ENCODE measurements at regions not wholly inside any gene's neighbourhood (a gene's known extent, or its start where the extent isn't known, plus 50 kb on each side); places are given as distances from the start of the nearest gene placed in this dataset.

GRCh38 chrX:39873117-39873516 is 224.6 kb downstream of the BCOR start:
- peak; percentile 32 for ATAC-seq

DNA sequence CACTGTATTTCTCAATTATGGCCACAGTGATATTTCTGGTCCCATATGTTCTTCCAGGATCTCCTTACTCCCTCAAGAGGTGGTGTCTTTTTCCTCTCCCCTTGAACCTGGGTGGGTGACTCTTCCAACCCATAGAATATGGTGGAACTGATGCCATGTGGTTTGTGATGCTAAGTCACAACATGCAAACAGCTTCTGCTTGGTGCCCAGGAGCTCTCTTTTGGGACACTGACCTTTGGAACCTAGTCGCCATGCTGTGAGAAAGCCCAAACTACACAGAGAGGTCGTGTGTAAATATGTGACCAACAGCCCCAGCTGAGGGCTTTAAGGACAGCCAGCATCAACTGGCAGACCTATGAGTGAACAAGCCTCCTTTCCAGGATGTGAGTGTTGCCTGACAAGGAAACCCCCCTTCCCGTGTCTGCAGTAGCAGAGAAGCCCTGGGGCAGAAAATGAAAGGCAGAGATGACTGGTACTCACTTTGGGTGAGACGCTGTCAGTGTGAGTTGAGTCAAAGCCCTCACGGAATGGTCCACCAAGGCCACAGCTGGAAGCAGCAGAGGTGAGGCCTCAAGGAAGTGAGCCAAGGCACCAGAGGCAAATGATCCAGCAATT is 223.4 kb downstream of the BCOR start:
- no peak for ATAC-seq

- ATAC-seq: peak; percentile 45
These were observed 221.7 kb downstream of the BCOR start for GRCh38 chrX:39875834-39876628.

DNA sequence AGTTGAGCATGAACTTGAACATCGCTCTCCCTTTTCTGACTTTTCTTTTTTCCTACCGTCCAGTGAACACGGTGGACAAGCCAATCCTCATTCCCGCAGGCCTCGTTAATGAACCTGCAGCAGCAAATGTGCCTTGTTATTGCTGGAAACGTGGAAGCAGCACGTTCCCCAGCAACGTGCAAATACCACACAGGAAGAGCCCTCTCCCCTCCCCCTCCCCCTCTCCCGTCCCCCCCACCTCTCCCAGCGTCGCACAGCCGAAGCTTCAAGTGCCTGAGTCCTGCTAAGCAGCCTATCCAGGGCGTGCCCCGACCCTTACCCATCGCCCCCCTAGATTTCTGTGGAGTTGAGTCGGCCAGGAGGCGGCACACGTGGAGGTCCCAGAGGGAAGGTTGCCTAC is 219.9 kb downstream of the BCOR start:
- no peak for ATAC-seq

GRCh38 chrX:39883666-39884065 is 214.1 kb downstream of the BCOR start:
- ATAC-seq: no peak

DNA sequence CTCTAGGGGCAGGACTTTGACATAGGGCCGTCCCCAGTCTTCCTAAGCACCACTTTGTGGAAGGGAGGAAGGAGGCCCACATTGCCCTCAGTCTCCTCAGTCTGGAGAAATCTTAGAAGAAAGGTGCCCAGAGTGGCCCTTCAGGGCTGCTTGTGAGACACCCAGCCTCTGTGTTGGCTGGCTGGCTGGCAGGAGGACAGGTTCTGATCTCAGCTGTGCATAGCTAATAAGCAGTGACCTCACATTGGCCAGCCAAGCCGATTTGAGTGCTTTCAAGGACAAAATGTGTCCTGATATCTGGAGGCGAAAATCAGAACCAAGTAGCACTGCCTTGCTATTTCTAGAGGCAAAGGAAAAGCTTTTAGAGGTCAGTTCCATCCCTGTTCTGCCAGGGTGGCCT is 211.5 kb downstream of the BCOR start:
- ATAC-seq: no peak

GRCh38 chrX:39888730-39889129 is 209.0 kb downstream of the BCOR start:
- ATAC-seq: no peak

GRCh38 chrX:39889704-39890103 is 208.1 kb downstream of the BCOR start:
- ATAC-seq: no peak

DNA sequence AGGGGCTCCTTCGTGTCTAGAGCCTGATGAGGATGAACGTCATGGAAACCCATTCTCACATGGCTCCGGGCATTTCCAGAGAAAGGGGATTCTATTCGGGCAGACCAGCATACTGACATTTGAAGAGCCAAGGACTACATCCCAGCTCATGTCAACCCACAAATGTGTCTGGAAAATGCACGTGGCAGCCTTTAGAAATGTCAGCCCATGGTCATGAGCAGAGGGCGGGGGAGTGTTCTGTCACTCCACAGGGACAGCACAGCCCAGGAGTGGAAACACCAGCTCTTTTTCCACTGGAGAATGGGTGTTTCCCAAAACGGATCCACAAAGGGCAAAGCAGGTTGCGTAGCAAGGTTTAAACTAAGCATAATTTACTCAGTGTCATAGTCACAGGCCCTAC is 207.0 kb downstream of the BCOR start:
- no peak for ATAC-seq

GRCh38 chrX:39891781-39892180 is 206.0 kb downstream of the BCOR start:
- ATAC-seq: peak; percentile 81

DNA sequence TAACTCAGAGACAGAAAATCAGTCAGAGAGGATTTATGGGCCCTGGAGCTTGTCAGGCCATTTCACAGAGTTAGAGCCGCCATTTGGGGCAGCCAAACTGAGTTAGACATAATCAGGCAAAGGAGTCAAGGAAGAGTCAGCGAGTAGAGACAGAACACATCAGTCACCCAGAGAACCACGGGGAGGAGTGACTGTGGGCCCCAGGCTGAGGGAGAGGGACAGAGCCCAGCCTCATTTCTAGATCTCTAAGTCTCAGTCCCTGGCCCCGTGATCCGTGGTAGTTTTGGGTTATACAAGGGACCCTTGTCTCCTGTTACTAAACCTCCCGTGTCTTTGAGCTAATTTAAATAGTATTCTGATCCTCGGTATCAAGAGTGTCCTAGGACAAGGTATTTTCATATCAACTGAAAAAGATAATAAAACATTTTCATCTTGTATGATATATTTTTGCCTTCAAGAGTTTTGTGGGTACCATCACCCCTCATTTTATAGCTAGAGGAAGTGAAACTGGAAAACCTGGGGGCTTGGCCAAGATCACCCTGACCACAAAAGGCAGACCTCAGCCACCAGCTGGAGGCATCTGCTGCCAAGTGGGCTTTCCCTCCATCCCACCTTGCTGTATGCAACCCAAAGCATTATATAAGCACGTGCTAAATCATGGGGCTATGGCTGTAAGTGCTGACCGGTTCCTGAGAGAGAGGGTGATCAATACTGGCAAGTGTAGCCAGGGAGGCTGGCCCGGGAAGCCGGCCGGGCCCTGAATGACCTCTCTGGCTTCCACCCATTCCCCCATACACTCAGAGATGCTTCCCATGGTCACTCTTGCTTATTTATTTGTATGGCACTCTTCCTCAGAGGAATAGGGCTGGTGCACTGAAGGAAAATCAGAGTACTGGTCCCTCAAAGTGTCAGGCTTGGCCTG is 204.1 kb downstream of the BCOR start:
- no peak for ATAC-seq

- ATAC-seq: no peak
These were observed 203.1 kb downstream of the BCOR start for GRCh38 chrX:39894683-39895082.

DNA sequence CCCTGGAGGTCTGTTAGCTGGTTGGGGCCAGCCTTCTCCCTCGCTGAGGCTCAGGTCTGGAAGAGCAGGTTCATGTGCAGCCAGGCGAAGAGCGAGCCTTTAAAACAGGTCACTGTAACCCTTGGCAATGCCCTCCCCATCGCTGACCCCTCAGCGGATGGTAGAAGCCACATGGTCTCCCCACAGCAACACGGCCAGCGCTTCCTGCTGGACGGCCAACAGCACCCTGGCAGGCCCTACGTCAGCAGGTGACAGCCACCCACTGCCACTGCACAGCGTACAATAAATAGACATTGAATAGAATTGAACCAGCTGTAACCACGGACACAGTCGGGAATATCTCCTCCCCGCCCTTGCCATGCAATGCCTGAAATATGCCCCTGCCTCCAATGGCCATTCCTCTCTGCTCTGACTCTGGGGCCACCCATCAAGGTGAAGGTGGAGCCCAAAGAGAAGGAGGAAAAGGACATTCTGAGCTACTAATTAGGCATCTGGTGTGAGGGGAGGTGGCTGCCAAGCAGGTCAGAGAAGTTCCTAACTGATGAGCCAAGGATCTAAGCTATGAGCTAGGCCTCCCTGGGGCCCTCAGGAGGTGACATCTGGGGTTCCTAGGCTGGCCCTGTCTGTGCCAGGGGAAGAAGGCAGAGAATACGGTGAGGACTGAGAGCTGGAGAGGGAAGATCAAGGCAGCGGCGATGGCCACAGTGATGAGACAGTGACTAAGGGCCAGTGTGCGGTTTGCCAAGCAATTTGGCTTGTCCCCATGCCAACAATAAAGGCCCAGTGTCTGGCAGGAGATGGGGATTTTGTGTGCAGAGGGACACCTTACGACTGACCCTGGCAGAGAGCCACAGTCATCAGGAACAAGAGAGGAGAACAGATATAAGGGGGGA is 202.3 kb downstream of the BCOR start:
- ATAC-seq: peak; percentile 63

- no peak for ATAC-seq
These were observed 200.6 kb downstream of the BCOR start for GRCh38 chrX:39896951-39897740.

DNA sequence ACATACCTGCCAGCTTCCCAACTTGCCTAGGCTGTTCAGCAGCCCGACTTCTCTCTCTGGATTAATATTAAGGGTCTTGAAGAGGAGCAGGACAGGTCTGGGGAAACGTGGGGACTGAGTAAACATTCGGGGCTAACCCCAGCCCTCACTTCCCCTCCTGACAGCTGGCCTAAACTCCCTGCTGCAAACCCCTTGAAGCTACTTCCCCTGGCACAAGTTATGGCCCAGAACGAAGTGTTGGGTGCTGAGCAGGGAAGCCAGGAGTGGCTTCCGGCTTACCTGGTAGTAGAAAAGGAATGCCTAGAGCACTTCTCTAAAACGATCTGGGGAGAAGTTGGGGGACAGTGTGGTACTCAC is 200.0 kb downstream of the BCOR start:
- ATAC-seq: no peak

DNA sequence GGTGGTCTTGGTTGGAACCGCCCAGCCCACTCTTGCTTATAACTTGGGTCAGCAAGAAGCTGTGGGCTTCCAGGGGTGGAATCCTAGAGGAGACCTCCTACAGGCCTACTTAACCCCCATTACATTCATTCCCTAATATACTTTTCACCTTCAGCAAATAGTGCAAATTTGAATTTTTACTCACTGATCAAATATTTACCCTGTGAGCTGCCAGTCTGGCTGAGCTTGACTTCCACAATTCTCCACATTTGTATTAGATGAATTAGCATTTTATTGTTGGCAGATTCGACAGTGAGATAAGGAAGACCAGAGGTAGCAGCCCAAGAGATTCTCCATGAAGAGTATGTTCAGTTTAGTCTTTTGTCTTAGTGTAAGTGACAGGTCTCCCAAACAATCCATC is 199.6 kb downstream of the BCOR start:
- ATAC-seq: no peak

GRCh38 chrX:39899059-39899458 is 198.7 kb downstream of the BCOR start:
- ATAC-seq: peak; percentile 10

DNA sequence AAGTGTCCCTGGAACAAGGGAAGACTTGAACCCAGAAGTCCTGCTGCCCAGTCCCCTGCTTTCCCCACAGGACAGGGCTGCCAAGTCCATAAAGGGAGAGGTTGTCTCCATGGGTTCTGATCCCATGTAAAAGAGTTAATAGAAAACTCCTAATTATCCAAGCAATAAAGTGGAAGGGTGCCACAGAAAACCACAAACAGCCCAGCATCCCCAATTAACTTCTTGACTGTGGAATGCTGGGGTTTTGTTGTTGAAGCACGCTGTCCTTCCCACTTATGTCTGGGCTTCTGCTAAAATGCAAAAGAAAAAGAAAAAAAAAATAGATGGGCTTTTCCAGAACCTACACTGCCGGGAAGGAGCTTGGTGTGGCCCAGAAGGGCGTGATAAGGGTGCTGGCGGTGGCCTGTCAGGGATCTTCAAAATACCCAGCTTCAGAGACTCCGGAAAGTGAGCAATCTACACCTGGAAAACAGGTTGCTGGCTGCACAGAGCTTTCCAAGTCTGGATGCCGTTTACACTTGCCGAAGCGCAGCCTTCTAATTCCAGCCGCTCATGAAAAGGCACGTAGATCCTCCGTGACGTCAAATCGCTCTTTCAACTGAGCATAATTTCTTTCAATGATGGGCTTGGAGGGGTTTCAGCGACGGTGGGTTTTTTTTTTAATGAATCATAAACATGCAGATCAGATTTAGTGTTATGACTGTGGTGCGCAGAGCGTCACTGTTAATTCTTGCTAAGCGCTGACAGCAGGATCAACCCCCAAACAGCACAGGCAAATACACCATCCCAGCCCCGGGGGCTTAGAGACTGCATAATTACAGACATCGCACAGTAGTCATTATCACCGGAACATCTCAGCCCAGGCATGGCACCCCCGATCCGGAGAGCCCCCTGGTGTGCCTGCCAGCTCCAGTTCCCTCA is 197.6 kb downstream of the BCOR start:
- peak; percentile 67 for ATAC-seq

DNA sequence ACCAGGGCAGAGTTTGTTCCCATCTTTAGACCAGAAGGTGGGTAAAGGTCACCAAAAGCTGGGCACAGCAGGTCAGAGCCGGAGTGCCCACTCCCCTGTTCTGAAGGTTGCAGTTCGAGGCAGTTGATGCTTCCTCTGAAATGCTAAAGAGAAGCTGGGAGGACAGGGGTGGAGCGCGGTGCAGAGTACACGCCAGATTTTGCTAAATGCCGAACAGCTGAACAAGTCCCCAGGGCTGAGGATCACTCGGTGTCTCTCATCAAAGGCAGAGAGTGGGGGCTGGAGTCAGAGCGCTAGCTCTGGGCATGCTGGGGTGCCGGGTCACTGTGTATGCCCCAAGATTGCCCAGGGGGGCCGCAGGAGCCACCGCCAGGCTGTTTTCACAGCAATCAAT is 197.0 kb downstream of the BCOR start:
- ATAC-seq: peak; percentile 16

DNA sequence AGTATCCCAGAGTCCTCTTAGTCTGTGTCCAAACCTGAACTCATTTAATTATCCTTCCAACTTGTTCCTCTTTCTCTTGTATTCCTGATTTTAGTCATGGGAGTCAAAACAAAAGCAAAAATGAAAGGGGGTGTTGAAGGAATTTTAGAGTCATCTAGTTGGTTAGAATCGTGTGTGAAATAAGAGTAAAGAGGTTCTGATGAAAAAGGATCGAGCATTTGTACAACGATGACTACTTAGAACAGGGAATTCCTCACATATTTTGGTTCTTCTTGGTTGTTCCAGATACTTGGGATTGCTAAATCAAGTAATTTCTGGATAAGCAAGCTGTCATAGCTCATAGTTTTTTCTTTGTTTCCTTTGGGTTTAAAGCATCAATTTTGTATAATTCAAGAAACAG is 194.4 kb downstream of the BCOR start:
- ATAC-seq: no peak

Measured in esophagus mucosa (tissue), 1 donor.